DMS53 (cell line): ENCODE measurements at regions not wholly inside any gene's neighbourhood (a gene's known extent, or its start where the extent isn't known, plus 50 kb on each side); places are given as distances from the start of the nearest gene placed in this dataset.

Experiments
- DNase-seq: peaks from one replicate; lab custom pipeline; 2025; lab: John Stamatoyannopoulos, UW

DNA sequence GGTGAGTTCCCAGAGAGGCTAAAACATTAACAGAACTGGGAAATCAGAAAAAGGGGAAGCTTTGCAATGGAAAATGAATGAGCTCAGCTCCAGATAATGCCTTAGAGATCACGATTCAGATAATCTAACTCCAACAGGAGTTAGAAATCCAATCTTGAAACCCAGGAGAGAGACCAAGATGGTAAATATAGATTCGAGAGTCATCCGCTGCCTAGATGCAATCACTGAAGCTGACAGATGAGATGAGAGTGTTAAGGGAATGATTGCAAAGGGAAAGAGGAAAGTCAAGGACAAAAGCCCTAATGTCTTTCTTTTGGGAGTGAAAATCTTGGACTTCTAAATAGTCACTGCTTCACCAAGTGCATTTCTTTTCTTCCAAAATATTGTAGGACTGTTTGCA is 722.0 kb downstream of the EPHA4 start:
- no peak for DNase-seq

DNA sequence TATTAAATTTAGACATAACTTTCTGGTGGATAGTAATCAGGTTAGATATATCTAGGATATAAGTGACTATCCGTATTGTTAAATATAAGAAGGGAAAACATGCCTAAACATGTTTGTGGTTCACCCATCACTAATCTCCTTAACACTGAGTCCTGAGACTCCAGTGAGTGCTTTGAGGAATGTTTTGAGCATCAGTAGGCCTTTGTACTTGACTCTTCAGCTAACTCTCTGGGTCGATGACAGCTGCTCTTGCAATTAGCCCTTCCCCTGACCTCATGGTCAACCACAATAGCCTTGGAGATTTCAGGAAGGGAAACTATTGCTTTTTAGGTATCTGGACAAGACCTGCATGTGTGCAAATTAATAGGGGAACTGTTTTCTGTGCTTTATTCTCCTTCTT is 716.8 kb downstream of the EPHA4 start:
- DNase-seq: no peak

DNA sequence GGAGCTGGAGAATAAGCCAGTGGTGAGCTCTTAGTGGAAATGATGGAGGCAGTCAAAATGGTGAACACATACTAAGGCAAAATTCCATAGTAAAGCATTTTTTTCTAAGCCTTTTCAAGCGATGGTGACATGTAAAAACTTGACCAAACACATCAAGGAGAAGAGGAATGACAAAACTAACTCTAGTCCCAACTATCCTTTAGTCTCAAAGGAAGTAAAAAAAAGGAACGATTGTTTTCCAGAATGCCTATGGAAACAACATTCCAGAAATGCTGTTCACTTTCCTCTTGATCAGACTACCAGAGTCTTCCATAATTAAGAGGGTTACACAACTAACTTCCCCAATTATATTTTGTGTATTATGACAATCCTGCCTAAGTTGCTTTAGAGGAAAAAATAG is 715.6 kb downstream of the EPHA4 start:
- no peak for DNase-seq

DNA sequence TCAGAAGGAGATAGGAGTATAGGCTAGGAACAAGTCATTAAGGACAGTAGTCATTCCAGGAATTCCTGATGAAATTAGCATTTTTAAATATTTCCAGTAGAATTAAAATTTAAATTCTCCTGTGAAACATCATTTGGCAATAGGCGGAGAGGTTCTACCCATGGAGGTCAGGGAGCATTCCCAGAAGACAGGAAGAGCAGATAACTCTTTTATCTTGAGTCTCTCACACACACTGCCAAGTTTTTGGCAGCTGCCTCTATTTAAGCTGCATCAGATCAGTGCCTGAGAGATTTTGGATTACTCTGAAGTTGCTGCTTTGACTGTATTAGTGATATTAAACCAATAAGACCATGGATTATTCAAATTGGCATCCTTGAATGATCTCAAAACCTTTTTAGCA is 714.7 kb downstream of the EPHA4 start:
- DNase-seq: no peak

DNA sequence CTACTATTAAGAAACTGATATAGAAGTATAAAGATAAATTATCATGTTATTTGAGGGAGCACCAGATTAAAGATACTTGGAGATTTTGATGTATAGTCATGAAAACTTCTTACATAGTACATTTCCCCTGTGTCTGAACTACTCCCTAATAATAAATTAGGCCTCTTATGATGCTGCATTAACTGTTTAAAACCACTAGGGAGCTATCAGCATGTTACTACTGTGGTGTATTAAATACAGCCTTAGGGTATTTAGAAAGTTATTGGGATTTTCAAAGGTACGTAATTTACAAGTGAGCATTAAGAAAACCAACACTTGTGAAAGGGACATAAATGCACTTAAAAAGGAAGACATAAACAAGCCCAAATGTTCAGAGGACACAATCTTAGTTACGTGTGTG is 714.0 kb downstream of the EPHA4 start:
- DNase-seq: no peak

DNA sequence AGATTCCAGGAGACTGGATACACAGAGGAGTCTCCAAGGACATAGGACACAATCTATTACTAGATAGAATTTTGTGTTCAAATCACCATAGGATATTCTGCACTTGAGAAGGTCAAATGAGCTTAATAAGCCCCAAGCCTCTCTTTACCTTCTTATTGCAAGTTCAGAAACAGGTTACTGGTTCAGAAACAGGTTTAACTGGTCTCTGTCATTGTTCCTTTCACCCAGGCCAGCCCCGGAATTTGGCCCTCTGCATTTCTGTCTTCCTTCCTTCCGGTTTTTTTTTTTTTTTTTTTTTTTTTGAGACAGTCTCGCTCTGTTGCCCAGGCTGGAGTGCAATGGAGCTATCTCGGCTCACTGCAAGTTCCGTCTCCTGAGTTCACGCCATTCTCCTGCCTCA is 700.2 kb downstream of the EPHA4 start:
- peak; percentile 77 for DNase-seq

DNA sequence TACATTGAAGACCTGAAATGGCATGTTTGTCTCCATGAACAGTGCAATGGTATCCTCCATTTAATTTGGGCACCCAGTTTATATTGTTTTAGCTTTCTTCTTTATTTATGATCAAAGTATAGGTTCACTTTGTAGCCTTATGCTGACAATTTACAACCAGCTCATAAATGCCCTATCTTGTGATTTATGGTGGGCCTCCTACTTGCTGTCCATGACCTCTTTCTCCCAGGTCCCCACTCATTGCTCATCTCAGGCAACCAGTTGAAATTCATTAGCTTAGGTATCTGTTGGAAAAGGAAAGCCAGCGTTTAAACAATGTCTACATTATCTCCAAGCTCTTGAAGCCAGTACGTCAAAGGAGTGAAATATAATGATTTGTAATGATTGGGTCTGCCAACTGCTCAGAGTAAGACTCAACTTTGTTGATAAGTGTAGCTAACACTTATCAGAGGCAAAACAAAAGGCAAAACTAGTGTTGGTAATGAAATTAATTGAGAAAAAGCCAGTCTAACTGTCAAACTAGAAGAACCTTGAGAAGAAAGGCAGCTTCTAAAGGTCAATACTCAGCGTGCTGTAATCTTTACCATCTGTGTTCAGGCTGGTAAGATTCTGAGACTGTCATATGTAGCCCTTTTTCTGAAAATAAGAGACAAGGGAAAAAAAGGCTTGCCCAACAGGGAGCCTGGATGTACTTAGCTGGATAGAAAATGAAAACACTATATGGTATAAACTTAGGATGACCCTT is 695.9 kb downstream of the EPHA4 start:
- DNase-seq: no peak

DNA sequence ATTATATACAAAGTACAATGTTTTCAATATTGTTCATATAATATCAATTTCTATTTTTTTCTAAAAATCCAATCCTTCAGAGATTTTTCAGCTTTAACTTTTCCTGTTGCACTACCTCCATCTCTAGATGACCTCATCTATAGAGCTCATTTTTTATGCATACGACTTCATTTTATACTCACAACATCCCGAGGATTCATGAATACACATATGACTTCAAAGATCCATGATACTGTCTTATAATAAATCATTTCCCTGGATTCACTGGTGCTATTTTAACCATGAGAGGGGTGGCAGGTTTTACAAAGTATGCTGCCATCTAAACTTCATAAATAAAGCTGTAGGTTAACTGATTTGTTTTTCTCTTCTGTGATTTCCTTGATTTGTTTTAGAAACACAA is 694.6 kb downstream of the EPHA4 start:
- DNase-seq: no peak

DNA sequence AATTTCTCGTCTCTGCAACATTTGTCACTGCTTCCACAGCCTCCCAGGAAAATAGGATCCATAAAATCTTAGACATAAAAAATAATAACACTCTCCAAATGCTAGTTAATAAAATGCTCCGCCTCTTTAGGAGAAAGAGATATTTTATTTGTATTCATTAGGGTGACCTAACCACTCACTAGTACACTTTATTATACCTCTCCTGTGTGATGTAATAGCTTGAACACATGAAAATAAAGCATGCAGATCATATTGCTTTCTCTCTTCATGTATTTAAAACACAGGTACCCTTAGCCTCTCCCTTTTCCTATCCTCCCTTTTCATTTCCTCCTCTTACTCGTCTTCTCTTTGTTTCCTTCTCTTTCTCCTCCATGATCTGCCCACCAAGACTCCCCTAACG is 694.2 kb downstream of the EPHA4 start:
- DNase-seq: no peak

DNA sequence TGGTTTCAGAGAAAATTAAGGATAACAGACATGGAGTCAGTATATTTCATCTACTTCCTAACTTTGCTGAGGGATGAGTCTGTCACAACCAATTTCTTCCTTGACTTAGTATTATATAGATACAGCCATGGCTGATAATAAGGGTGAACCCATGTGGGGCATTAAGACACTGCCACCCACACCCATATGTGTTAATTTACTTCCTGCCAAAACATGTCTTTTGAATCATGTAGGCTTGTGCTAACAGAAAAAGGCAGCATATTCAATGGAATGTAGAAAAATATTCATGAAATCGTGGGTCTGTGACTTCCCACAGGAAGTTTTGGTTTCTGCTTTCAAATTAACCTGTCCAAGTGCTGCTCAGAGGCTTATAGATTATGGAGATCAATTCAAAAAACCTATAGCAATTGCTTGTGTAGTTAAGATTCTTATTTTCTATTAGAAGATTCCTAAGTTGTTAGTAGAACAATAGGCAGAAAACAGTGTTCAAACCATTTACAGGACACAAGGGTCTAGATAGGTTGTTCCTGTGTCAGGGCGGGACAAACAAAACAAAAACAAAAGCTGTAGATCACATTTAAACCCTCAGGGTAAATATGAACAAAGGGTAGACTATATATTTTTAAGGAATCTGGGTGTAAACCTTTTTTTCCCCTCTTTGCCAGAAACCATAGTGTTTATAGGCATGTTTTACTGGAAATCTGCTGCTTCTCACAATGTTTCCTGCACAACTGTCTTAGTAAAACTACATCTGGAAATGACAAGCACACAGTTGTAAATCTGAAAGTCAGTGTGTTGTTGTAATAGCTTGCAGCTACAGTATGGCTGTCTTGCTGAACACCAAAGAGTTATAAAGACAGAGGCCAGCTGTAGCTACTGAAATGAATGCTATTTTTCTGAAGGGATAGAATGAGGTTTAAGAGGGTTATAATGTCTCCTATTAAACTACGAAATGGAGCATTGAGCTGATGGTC is 691.2 kb downstream of the EPHA4 start:
- no peak for DNase-seq

DNA sequence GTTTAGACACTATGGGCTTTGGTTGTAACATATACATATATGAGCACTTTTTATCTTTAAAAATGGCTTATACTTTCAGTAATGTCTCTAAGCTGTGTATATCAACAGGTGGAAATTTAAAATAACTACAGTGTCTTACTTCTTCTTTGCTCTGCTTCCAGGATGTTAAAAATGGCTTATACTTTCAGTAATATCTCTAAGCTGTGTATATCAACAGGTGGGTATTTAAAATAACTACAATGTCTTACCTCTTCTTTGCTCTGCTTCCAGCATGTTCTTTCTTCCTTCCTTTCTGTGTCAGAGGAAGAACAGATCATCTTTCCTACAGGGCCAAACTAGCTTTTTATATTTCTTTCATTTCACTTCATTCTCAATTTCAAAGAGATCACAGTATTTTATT is 689.6 kb downstream of the EPHA4 start:
- no peak for DNase-seq

DNA sequence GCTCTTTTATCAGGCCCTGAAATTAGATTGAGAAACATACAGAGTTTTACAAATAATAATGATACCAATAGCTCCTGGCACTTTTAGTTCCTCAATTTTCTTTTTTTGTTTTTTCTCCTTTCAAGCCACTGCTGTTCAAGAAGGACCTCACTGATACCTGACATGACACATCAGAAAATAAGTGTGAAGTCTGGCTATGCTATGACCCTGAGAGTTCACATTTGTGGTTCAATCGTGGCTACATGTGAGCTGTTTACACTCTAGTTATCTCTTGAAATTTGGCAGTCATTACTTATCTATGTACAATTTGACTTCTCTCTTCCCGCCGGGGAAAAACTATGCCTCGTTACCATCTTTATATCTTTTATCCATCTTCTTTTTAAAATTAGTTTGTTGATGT is 686.5 kb downstream of the EPHA4 start:
- DNase-seq: no peak

DNA sequence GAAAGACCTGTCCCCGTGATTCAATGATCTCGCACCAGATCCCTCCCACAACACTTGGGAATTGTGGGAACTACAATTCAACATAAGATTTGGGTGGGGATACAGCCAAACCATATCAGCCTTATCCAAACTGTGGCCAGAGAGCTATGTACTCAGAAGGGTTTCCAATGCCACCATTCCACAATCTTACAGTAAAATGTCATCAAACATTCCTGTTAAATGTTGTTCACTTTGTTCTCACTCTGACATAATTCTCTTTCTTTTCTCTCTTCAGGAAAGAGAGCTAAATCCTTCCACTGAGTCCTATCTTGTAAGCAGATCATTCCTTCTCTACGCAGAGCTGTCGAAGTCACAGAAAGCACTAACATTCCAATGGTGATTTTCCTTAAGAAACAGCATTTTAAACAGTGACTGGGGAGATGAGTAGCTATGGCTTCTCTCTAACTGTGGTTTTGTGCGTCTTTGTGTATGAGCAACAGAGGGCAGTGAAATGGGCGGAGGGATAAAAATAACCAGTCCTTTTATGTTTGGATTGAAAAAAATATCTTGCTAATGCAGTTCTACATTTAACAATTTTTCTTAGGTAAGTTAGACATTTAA is 684.7 kb downstream of the EPHA4 start:
- DNase-seq: no peak

DNA sequence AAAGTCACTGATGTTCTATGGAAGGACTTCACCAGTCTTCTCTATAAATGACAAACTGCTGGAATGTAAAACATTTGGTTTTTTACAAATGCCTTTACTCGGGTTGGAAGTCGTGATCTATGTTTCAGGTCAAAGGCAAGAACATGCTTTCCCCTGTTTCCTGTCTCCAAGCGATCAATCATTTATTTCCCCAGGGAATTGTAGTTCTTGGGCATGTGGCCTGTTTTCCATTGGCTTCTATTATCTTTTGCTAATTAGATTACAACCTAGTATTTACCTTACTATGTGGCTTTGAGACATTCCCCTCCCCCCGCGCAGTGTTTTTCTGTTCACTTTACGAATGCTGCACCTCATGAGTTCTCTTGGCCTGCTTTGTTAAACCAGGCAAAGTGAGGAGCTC is 684.2 kb downstream of the EPHA4 start:
- no peak for DNase-seq

DNA sequence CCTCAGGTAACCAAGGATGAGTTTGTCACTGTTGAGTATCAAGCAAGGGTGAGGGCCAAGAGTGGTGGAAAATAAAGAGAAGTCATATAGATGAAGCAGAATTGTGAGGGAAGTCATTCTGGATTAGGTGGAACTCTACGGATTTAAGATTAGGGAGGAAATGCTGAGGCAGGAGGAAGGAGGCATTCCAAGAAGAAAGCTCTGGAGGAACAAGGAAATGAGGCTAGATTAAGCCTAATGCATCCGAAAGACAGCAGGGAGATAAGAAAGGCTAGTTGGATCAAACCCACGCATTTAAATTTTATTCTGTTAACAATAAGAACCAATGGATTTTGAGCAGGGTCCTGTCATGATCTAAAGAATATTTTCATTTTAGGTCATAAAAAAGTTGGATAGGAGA is 681.2 kb downstream of the EPHA4 start:
- no peak for DNase-seq

DNA sequence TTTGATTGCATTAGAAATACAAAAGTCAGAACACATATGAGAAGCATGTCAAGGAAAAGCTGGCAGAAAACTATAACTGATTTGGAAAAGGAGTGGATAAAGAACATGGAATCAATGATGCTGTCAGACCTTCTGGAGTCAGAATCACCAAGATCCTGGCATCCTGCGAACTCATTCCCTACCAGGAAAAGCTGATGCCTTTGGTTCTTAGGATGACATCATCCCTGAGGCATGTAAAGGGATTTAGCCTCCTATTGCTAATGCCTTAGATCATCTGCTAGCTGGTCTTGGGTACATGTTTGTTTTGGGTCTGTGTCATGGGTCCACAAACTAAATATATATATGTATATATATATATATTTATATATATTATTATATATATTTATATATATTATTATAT is 680.7 kb downstream of the EPHA4 start:
- peak; percentile 48 for DNase-seq

DNA sequence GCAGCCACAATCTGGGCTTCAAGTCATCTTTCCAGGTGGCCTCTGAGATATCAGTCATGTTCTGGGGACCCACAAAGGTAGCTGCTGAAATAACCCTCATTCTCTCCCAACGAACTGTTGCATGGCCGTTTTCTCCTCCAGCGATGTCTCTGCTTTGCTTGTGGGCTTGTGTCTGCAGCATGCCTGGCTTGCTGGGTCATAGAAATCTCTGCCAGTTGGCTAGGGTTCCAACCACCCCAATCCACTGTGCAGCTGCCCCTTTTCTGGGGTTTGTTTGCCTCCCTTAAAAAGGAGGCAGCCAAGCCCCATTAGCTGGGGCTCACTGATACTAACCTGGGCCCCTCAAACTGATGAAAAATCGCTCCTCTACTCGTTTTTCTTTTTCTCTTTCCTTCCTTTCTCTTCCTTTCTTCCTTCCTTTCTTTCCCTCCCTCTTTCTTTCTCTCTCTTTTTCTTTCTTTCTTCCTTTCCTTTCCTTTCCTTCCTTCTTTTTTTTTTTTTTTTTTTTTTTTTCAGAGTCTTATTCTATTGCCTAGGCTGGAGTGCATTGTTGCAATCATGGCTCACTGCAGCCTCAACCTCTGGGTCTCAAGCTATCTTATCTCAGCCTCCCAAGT is 680.0 kb downstream of the EPHA4 start:
- no peak for DNase-seq

DNA sequence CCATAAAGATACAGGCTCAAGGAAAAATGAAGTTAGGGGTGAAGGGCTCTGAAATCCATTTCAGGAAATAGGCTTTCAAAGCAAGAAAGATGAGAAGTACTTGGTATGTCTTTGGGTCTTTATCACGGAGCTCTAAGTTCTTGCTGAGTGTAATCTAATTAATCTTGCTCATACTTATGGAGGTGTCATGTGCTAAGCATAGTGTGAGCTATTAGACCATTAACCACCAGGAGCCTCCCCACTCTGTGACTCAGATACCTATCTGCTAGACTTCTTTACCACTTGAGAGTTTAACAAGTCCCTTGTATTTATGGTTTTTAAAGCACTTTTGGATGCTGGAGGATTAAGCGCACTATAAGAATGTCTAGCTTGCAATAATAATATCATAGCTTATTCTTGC is 678.7 kb downstream of the EPHA4 start:
- DNase-seq: peak; percentile 2

DNA sequence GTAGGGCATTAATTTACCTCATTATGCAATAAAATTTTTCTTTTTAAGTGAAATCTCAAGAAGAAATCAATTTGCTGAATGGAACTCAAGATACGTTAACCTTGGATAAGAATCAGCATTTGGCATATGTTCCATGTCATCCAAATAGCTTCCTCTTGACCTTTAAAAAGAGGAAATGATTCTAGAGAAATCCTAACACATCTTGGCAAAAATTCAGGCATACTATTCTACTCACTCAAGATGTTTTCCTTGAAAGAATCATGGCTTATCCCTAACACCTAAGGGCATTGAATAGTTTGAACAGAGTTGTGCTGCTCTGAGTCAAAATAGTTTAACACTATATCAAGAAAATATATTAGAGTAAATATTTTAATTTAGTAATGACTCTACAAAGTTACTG is 678.0 kb downstream of the EPHA4 start:
- no peak for DNase-seq

DNA sequence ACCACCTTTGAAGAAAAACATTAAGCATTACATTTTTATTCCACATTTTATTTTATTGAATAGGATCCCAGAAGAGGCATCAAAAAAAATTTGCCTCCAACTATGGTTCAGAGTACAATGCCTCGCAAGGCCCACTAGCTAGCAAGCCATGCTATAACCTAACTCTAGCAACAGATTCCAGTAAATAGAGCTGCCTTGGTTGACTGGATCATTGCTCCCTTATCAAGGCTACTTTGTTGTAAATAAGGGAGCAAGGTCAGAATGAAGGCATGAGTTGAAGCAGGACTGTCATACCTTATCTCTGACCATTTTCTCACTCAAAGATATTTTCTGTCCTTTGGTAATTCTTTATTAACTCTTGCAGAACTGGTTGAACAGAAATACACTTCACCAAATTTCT is 672.6 kb downstream of the EPHA4 start:
- no peak for DNase-seq

DNA sequence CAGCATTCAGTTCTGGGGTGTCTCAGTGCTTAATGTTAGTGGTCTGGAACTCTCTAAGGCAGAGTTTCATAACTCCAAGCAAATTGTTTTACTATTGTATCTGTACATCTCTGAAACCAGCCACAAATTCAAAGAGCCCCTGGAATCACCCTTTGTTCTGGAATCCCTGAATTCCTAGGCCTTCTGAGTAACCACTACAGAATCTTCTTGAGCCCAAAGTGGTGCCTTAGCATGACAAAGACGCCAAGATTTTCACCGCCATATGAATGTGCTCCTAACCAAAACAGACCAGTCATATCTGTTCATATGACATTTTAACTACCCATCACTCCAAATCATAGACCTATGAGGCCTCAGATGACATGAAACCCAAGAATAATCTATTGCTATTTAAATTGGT is 668.1 kb downstream of the EPHA4 start:
- no peak for DNase-seq

DNA sequence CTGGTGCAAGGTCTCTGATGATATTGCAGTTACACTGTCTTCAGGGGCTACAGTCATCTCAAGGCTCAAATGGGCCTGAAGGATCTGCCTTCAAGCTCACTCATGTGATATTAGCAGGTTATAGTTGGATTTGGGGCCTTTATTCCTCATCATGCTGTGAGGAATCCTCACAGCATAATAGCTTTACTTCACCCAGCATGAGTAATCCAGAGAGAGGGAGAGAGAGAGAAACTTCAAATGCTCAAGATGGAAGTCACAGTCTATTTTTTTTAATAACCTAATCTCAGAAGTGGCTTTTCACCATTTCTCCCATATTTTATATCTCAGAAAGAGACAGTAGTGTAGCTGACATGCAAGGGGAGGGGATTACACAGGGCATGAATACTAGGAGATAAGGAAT is 658.7 kb downstream of the EPHA4 start:
- no peak for DNase-seq
